Stimulated activated CD4-positive, alpha-beta T cell treated with anti-CD3 and anti-CD28 coated beads, Interleukin-4, amount 100 ng/mL, for 48 hours (primary cell): ENCODE measurements at regions not wholly inside any gene's neighbourhood (a gene's known extent, or its start where the extent isn't known, plus 50 kb on each side); places are given as distances from the start of the nearest gene placed in this dataset.
"Not testable (repeated sequence)": the region's sequence is repeated elsewhere in the genome, so short reads cannot be mapped to it uniquely, and the experiment has no call there.

Experiments
- DNase-seq, 2 donors: peaks; one replicate each; pipeline ENCODE4 v3.0.0-alpha.2; 2020; ENCODE audit warnings: low read depth in 2 of 2

- no peak for DNase-seq
These were observed 396.8 kb downstream of the IGSF11 start for GRCh38 chr3:118637846-118638245.

GRCh38 chr3:118641608-118642007, 393.0 kb downstream of the IGSF11 start:
- no peak for DNase-seq

- no peak for DNase-seq
These were observed 363.5 kb downstream of the IGSF11 start for GRCh38 chr3:118671192-118671591.

- DNase-seq: no peak
These were observed 359.3 kb downstream of the IGSF11 start for GRCh38 chr3:118675305-118675704.

- DNase-seq: not testable (repeated sequence)
These were observed 356.0 kb downstream of the IGSF11 start for GRCh38 chr3:118678663-118679062.

GRCh38 chr3:118682921-118683320, 351.7 kb downstream of the IGSF11 start:
- no peak for DNase-seq

- no peak for DNase-seq
These were observed 351.0 kb downstream of the IGSF11 start for GRCh38 chr3:118683636-118684035.

- no peak for DNase-seq
These were observed 346.2 kb downstream of the IGSF11 start for GRCh38 chr3:118688396-118688884.

- no peak for DNase-seq
These were observed 342.2 kb downstream of the IGSF11 start for GRCh38 chr3:118692416-118692815.

GRCh38 chr3:118705487-118706219, 329.0 kb downstream of the IGSF11 start:
- DNase-seq: no peak

GRCh38 chr3:118707991-118708390, 326.7 kb downstream of the IGSF11 start:
- DNase-seq: no peak

GRCh38 chr3:118710532-118710931, 324.1 kb downstream of the IGSF11 start:
- no peak for DNase-seq

- no peak for DNase-seq
These were observed 321.0 kb downstream of the IGSF11 start for GRCh38 chr3:118713502-118714207.

- DNase-seq: no peak
These were observed 319.8 kb downstream of the IGSF11 start for GRCh38 chr3:118714800-118715199.

GRCh38 chr3:118729546-118729945, 305.1 kb downstream of the IGSF11 start:
- no peak for DNase-seq

GRCh38 chr3:118734664-118735063, 300.0 kb downstream of the IGSF11 start:
- no peak for DNase-seq

GRCh38 chr3:118736107-118736506, 298.5 kb downstream of the IGSF11 start:
- DNase-seq: no peak

GRCh38 chr3:118740722-118741290, 293.8 kb downstream of the IGSF11 start:
- DNase-seq: no peak

GRCh38 chr3:118742760-118743159, 291.9 kb downstream of the IGSF11 start:
- no peak for DNase-seq

- no peak for DNase-seq
These were observed 290.5 kb downstream of the IGSF11 start for GRCh38 chr3:118744186-118744585.

GRCh38 chr3:118754406-118755252, 280.0 kb downstream of the IGSF11 start:
- no peak for DNase-seq

GRCh38 chr3:118755253-118755801, 279.3 kb downstream of the IGSF11 start:
- DNase-seq: no peak
